Parathyroid adenoma (tissue), 2 donors: ENCODE measurements at regions not wholly inside any gene's neighbourhood (a gene's known extent, or its start where the extent isn't known, plus 50 kb on each side); places are given as distances from the start of the nearest gene placed in this dataset.

ENCODE experiments used
- H2AFZ ChIP-seq: fragments of 300-600 bp; sonication (generic); one replicate; pipeline ENCODE4 v1.7.0; 2017; ENCODE audit warnings: antibody characterized with exemption, mild to moderate bottlenecking
- H3K27ac ChIP-seq: fragments of 300-600 bp; sonication (generic); one replicate; pipeline ENCODE4 v1.7.0; 2017
- H3K27me3 ChIP-seq: fragments of 300-600 bp; sonication (generic); one replicate; pipeline ENCODE4 v1.7.0; 2017; ENCODE audit warnings: low read length; ENCODE audit not compliant: control insufficient read depth, insufficient read depth
- H3K36me3 ChIP-seq: fragments of 300-600 bp; sonication (generic); one replicate; pipeline ENCODE4 v1.7.0; 2017; ENCODE audit warnings: low read length; ENCODE audit not compliant: control insufficient read depth, insufficient read depth
- H3K4me1 ChIP-seq: fragments of 300-600 bp; sonication (generic); one replicate; pipeline ENCODE4 v1.7.0; 2017; ENCODE audit warnings: control low read depth
- H3K4me2 ChIP-seq: fragments of 300-600 bp; sonication (generic); one replicate; pipeline ENCODE4 v1.7.0; 2017; ENCODE audit warnings: low read length
- H3K4me3 ChIP-seq: fragments of 300-600 bp; sonication (generic); one replicate; pipeline ENCODE4 v1.7.0; 2017; ENCODE audit warnings: low read depth, low read length
- H3K79me2 ChIP-seq: fragments of 300-600 bp; sonication (generic); one replicate; pipeline ENCODE4 v1.7.0; 2017; ENCODE audit warnings: control low read depth
- H3K9ac ChIP-seq: fragments of 300-600 bp; sonication (generic); one replicate; pipeline ENCODE4 v1.7.0; 2017; ENCODE audit warnings: mild to moderate bottlenecking
- H3K9me3 ChIP-seq: fragments of 300-600 bp; sonication (generic); one replicate; pipeline ENCODE4 v1.7.0; 2017; ENCODE audit warnings: low read length; ENCODE audit not compliant: control insufficient read depth
- TF ChIP-seq, protein P1 (sequence below): fragments of 300-600 bp; sonication (generic); IDR thresholded peaks from one replicate; pipeline ENCODE4 v1.7.0; 2017; ENCODE audit warnings: antibody characterized with exemption, mild to moderate bottlenecking
- donor health status: primary hyperparathyroidism.

DNA sequence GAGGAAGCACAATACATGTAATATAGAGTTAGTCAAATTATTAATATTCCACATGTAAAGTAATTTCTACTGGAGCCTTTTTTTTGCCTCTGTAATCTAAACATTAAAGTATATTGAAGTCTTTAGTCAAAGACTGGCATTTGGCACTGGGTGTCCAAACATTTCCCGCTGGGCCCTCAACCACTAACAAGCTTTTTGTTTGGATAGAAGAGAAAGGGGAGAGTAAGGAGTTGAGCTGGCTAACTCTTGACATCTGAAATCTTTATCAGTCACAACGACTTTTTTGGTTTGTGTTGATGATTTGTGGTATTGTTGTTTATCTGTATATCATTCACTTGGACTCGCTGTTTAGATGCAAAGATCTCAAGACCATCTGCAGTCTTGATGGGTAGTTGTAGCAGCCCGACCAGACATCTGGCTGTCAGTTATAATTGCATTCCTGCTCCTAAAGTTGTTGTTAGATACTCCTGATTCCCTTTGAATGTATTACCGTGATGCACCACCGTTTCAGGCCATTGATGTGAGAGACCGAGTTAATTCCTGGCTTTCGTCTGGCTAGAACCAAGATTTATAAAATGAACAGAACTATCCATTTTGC lies 379.6 kb downstream of the MTX2 start:
- no peak overlapping the region for H3K4me2 ChIP-seq
- H2AFZ ChIP-seq, result no peak overlapping the region
- no peaks in the 10 kb centered on the region for H3K79me2 ChIP-seq
- TF ChIP-seq, protein P1, sequence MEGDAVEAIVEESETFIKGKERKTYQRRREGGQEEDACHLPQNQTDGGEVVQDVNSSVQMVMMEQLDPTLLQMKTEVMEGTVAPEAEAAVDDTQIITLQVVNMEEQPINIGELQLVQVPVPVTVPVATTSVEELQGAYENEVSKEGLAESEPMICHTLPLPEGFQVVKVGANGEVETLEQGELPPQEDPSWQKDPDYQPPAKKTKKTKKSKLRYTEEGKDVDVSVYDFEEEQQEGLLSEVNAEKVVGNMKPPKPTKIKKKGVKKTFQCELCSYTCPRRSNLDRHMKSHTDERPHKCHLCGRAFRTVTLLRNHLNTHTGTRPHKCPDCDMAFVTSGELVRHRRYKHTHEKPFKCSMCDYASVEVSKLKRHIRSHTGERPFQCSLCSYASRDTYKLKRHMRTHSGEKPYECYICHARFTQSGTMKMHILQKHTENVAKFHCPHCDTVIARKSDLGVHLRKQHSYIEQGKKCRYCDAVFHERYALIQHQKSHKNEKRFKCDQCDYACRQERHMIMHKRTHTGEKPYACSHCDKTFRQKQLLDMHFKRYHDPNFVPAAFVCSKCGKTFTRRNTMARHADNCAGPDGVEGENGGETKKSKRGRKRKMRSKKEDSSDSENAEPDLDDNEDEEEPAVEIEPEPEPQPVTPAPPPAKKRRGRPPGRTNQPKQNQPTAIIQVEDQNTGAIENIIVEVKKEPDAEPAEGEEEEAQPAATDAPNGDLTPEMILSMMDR, result no peak
- H3K4me3 ChIP-seq, result no peak overlapping the region
- no peak overlapping the region for H3K27ac ChIP-seq
- H3K36me3 ChIP-seq, result no peaks in the 10 kb centered on the region
- no peak overlapping the region for H3K9ac ChIP-seq
- H3K27me3 ChIP-seq, result no peaks in the 10 kb centered on the region
- no peaks in the 10 kb centered on the region for H3K9me3 ChIP-seq
- no peaks in the 10 kb centered on the region for H3K4me1 ChIP-seq

DNA sequence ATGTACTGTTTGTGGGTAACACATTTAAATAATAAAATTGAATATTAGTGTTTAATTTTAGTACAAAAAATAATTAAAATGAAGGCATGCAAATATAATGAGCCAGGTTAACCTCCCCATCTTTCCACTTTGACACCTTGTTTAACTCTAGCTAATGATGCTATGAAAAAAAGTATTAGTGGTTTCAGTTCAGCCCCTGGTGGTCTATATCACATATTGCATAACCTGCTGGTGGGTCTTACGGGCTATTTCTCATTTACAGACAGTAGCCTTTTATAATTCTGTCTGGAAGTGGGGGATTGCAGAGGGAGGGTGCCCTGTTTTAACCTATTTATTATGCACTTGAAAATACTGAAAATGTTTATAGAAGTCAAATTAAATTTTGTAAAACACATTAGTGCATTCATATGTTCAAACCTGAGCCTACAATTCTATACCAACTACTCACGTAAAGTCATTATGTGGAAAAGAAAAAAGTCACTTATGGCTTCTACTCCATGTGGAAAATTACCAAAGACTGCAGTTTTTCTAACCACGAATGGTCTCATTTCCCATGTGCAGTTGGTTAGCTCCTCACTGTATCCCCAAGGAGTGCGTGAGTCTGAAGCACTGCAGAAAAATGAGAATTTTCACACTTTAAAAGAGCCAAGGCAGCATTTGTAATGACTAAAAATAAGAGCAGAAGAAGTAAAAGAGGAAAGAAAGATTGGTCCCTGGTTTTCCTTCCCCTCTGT lies 381.0 kb downstream of the MTX2 start:
- Histone ChIP-seq H3K4me3 (no peak overlapping the region), H3K27ac (no peak overlapping the region), H3K9me3 (no peaks in the 10 kb centered on the region), H3K79me2 (no peaks in the 10 kb centered on the region), H3K4me2 (no peak overlapping the region), H3K4me1 (no peaks in the 10 kb centered on the region), H2AFZ (no peak overlapping the region), H3K27me3 (no peaks in the 10 kb centered on the region), H3K9ac (no peak overlapping the region), H3K36me3 (no peaks in the 10 kb centered on the region)
- TF ChIP-seq, protein P1, result no peak

DNA sequence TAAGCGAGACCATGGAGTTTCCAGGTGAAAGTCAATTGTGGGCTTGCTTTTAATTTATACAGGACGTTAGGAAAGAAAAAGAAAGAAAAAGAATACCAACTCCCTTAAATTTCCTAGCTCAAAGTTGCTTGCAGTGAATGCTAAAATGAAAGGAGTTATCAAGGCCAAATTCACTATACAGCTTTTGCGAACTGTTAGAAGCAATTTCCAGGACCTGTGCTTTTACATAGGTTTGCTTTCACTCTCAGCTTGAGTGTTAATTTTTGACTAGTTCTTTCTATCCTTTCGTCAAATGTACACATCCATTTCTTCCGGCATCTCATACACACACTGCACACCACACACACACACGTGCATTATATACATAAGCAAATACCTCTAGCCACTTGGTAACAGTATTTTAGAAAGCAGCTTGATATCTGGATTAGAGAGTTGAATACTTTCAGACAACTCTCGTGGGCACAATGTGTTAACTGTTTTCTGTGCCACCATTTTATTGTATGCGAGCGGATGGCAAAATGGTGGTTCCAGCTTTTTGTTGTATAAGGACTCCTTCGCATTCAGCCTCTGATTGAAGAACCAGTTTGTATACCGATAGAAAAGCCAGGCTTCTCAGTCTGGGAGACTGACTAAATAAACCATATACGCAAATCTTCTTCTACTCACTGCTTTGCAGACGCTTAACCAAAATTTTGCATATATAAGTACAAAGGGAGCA lies 381.8 kb downstream of the MTX2 start:
- Histone ChIP-seq H3K27me3 (no peaks in the 10 kb centered on the region), H3K9ac (no peak overlapping the region), H3K36me3 (no peaks in the 10 kb centered on the region), H3K9me3 (no peaks in the 10 kb centered on the region), H3K27ac (no peak overlapping the region), H3K4me2 (no peak overlapping the region), H3K4me3 (no peak overlapping the region), H3K4me1 (no peaks in the 10 kb centered on the region), H3K79me2 (no peaks in the 10 kb centered on the region), H2AFZ (no peak overlapping the region)
- TF ChIP-seq, protein P1, result no peak

DNA sequence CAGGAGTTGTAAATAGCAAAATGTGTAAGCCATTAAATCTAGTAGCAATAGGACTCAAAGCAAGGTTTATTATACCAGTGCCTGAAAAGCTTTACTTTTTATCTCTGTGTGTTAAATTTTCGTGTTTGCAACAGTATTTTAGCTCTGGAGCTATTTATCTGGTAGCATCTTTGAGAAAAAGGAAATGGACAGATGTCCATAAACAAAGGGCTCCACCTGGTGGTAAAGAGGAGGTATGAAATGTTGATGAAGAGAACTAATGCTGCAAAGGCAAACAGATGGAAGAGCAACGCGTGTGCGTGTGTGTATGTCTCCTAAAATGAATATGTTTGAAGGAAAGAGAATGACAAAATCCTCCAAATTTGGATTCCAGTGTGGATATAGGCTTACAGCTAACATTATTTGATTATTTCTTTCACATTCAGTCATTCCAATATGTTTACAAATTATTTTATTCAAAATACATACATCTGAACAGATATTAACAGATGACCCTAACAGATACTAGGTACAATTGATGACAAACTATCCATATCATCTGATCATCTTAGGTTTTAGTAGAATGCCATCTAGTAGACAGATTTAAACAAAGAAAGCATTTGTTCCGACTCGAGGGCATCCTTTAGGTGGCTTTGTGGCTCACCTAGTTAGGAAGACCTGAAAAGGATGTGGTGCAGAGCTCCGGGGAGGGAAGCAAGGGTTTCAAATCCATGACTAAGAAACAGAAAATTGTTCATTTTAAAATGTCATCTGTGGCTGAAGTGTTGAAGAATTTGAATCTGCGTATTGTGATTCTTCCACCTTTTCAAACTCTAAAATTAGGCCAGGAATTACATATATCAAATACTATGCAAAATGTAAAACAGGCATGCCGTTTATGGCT lies 383.3 kb downstream of the MTX2 start:
- TF ChIP-seq, protein P1, result peak; percentile 67
- Histone ChIP-seq H3K4me3 (no peak overlapping the region), H3K27me3 (no peaks in the 10 kb centered on the region), H2AFZ (no peak overlapping the region), H3K36me3 (no peaks in the 10 kb centered on the region), H3K4me1 (no peaks in the 10 kb centered on the region), H3K27ac (no peak overlapping the region), H3K9ac (no peak overlapping the region), H3K9me3 (no peaks in the 10 kb centered on the region), H3K79me2 (no peaks in the 10 kb centered on the region), H3K4me2 (no peak overlapping the region)
